ENCODE measurements at regions not wholly inside any gene's neighbourhood (a gene's known extent, or its start where the extent isn't known, plus 50 kb on each side); places are given as distances from the start of the nearest gene placed in this dataset.

- DNase-seq (ENCODE audit: extremely low read depth, low read depth): no peak
These were observed 129.5 kb upstream of the MAGEB18 start for GRCh38 chrX:26008691-26009090.

- DNase-seq (ENCODE audit: extremely low read depth, low read depth): no peak
These were observed 118.8 kb upstream of the MAGEB18 start for GRCh38 chrX:26019386-26019785.

- DNase-seq (ENCODE audit: extremely low read depth, low read depth): peak; percentile 26
These were observed 112.0 kb upstream of the MAGEB18 start for GRCh38 chrX:26026179-26026578.

GRCh38 chrX:26032111-26032912 lies 105.8 kb upstream of the MAGEB18 start:
- DNase-seq (ENCODE audit: extremely low read depth, low read depth): no peak

GRCh38 chrX:26037367-26037766 lies 100.8 kb upstream of the MAGEB18 start:
- DNase-seq (ENCODE audit: extremely low read depth, low read depth): no peak

GRCh38 chrX:26050099-26050498 lies 88.0 kb upstream of the MAGEB18 start:
- DNase-seq (ENCODE audit: extremely low read depth, low read depth): no peak

GRCh38 chrX:26070882-26071281 lies 67.3 kb upstream of the MAGEB18 start:
- no peak for DNase-seq (ENCODE audit: extremely low read depth, low read depth)

GRCh38 chrX:26071618-26072017 lies 66.5 kb upstream of the MAGEB18 start:
- DNase-seq (ENCODE audit: extremely low read depth, low read depth): no peak

- DNase-seq (ENCODE audit: extremely low read depth, low read depth): no peak
These were observed 55.0 kb upstream of the MAGEB18 start for GRCh38 chrX:26083093-26083492.

Data from NCI-H460 (cell line).